SU-DHL-6 (cell line): ENCODE measurements at regions not wholly inside any gene's neighbourhood (a gene's known extent, or its start where the extent isn't known, plus 50 kb on each side); places are given as distances from the start of the nearest gene placed in this dataset.

Experiments
- CTCF ChIP-seq: fragments of 200-600 bp; sonication (generic); IDR thresholded peaks from one replicate; pipeline ENCODE4 v1.5.1; 2017; ENCODE audit warnings: antibody characterized with exemption, mild to moderate bottlenecking, low read length, moderate library complexity; ENCODE audit not compliant: insufficient read depth, poor library complexity, severe bottlenecking
- EZH2phosphoT487 ChIP-seq: fragments of 200-600 bp; sonication (generic), shearing (Covaris generic); conservative IDR thresholded peaks from 2 replicates; pipeline ENCODE4 v1.6.1; 2018; ENCODE audit warnings: mild to moderate bottlenecking, antibody characterized with exemption, low read length, moderate library complexity, mixed read lengths

DNA sequence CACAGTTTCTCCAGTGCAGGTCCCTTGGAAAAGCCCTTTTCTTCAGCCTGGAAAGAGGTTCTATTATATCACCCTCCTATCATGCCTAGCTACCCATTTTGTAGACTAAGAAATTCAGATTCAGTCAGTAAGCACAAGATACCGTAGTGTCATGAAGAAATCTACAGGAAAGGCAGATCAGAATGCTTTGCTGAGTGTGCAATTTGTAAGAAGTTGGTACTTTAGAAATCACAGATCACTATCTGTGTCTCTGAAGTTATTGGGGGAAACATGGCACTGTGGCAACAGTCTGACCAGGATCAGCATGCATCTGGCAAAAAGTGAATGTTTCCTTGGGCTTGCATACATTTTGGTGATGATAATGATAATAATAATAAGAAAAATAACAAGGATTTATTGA is 531.8 kb downstream of the EPHB1 start:
- TF ChIP-seq CTCF (no peak), EZH2phosphoT487 (no peak)
